Neutrophil (primary cell): ENCODE measurements at regions not wholly inside any gene's neighbourhood (a gene's known extent, or its start where the extent isn't known, plus 50 kb on each side); places are given as distances from the start of the nearest gene placed in this dataset.

ENCODE experiments used
- H3K27ac ChIP-seq: fragments of 200-600 bp; sonication (generic); 2 replicates; pipeline ENCODE4 v1.5.1; 2016; ENCODE audit warnings: mild to moderate bottlenecking, moderate library complexity
- H3K27me3 ChIP-seq: fragments of 200-600 bp; sonication (generic); 2 replicates; pipeline ENCODE4 v1.6.0; 2016; ENCODE audit warnings: mild to moderate bottlenecking
- H3K36me3 ChIP-seq: fragments of 200-600 bp; sonication (generic); 2 replicates; pipeline ENCODE4 v1.5.1; 2017
- H3K4me1 ChIP-seq, 2 experiments: fragments of 200-600 bp in 1 of 2; sonication (generic) in 1 of 2; 1 replicate in 1 of 2; 2 replicates in 1 of 2; pipeline versions ENCODE4 v1.5.1 to v1.6.1; 2013 to 2016; ENCODE audit warnings: low read depth in 1 of 2, low read length in 1 of 2, mild to moderate bottlenecking in 1 of 2, moderate library complexity in 1 of 2; ENCODE audit not compliant: control insufficient read depth in 1 of 2, insufficient read depth in 1 of 2
- H3K4me3 ChIP-seq, 2 experiments: fragments of 200-600 bp in 1 of 2; sonication (generic) in 1 of 2; 1 replicate in 1 of 2; 2 replicates in 1 of 2; pipeline ENCODE4 v1.5.1; 2013 to 2016; ENCODE audit warnings: low read depth in 1 of 2, low read length in 1 of 2, mild to moderate bottlenecking in 1 of 2, moderate library complexity in 1 of 2
- H3K9me3 ChIP-seq: fragments of 200-600 bp; sonication (generic); 2 replicates; pipeline ENCODE4 v1.5.1; 2016
- CTCF ChIP-seq: fragments of 200-600 bp; sonication (generic); IDR thresholded peaks from 2 replicates; pipeline ENCODE4 v1.5.1; 2016; ENCODE audit warnings: antibody characterized with exemption

GRCh38 chr4:122224348-122224747 is 72.2 kb downstream of the BLTP1 start:
- H3K36me3 ChIP-seq = peaks cover 89% of the 10 kb centered on the region
- no peak overlapping the region for H3K4me3 ChIP-seq
- no peaks in the 10 kb centered on the region for H3K27me3 ChIP-seq
- H3K27ac ChIP-seq = no peak overlapping the region
- no peaks in the 10 kb centered on the region for H3K9me3 ChIP-seq
- no peak for TF ChIP-seq CTCF
- H3K4me1 ChIP-seq = no peaks in the 10 kb centered on the region

GRCh38 chr4:122227202-122227601 is 75.1 kb downstream of the BLTP1 start:
- peaks cover 86% of the 10 kb centered on the region for H3K36me3 ChIP-seq

GRCh38 chr4:122229857-122230256 is 77.7 kb downstream of the BLTP1 start:
- no peaks in the 10 kb centered on the region for H3K27me3 ChIP-seq
- H3K36me3 ChIP-seq = peaks cover 81% of the 10 kb centered on the region
- TF ChIP-seq CTCF = no peak
- H3K9me3 ChIP-seq = no peaks in the 10 kb centered on the region
- peaks cover 0 to 3% of the 10 kb centered on the region in 2 experiments for H3K4me1 ChIP-seq
- no peak overlapping the region for H3K4me3 ChIP-seq
- no peak overlapping the region for H3K27ac ChIP-seq

More at GRCh38 chr4:122227202-122227601, 75.1 kb downstream of the BLTP1 start:
- no peak overlapping the region for H3K27ac ChIP-seq
- no peaks in the 10 kb centered on the region for H3K27me3 ChIP-seq
- no peak for TF ChIP-seq CTCF
- no peaks in the 10 kb centered on the region for H3K9me3 ChIP-seq
- no peak overlapping the region for H3K4me3 ChIP-seq
- H3K4me1 ChIP-seq = peaks cover 0 to 3% of the 10 kb centered on the region in 2 experiments

GRCh38 chr4:122232633-122233032 is 80.5 kb downstream of the BLTP1 start:
- no peak overlapping the region for H3K27ac ChIP-seq
- H3K4me3 ChIP-seq = no peak overlapping the region
- H3K9me3 ChIP-seq = no peaks in the 10 kb centered on the region
- peaks cover 78% of the 10 kb centered on the region for H3K36me3 ChIP-seq
- no peaks in the 10 kb centered on the region for H3K27me3 ChIP-seq
- no peak for TF ChIP-seq CTCF
- H3K4me1 ChIP-seq = peaks cover 0 to 3% of the 10 kb centered on the region in 2 experiments

- no peak overlapping the region for H3K4me3 ChIP-seq
Observed at GRCh38 chr4:122234686-122235085, 82.6 kb downstream of the BLTP1 start.

More at GRCh38 chr4:122234686-122235085, 82.6 kb downstream of the BLTP1 start:
- Histone ChIP-seq H3K27me3 (no peaks in the 10 kb centered on the region), H3K36me3 (peaks cover 78% of the 10 kb centered on the region), H3K4me1 (peaks cover 0 to 3% of the 10 kb centered on the region in 2 experiments), H3K27ac (no peak overlapping the region), H3K9me3 (no peaks in the 10 kb centered on the region)
- no peak for TF ChIP-seq CTCF
